Adrenal gland (tissue), 9 donors: ENCODE measurements at regions not wholly inside any gene's neighbourhood (a gene's known extent, or its start where the extent isn't known, plus 50 kb on each side); places are given as distances from the start of the nearest gene placed in this dataset.

Experiments used
- DNase-seq, 7 donors: peaks; one replicate each; pipeline ENCODE4 v3.0.0-alpha.2; 2019 to 2020
- H3K27ac ChIP-seq, 5 donors: fragments of 200-600 bp; sonication (generic) in 4 of 5; 1 replicate in 3 of 5; 2 replicates in 2 of 5; pipeline versions ENCODE4 v1.5.1 to v1.8.0; 2016 to 2020; ENCODE audit warnings: mild to moderate bottlenecking in 1 of 5
- H3K27me3 ChIP-seq: fragments of 200-600 bp; 2 replicates; pipeline ENCODE4 v1.8.0; 2021
- H3K36me3 ChIP-seq, 2 donors: fragments of 200-600 bp; replicated peaks in 1 of 2; 1 replicate in 1 of 2; 2 replicates in 1 of 2; pipeline versions ENCODE4 v1.5.1 to v1.8.0; 2018 to 2022
- H3K4me1 ChIP-seq, 2 donors: fragments of 200-600 bp; replicated peaks in 1 of 2; 1 replicate in 1 of 2; 2 replicates in 1 of 2; pipeline versions ENCODE4 v1.5.1 to v1.8.0; 2018 to 2021
- H3K4me3 ChIP-seq, 4 donors: fragments of 200-600 bp; sonication (generic) in 3 of 4; one replicate each; pipeline ENCODE4 v1.5.1; 2016 to 2018
- H3K9me3 ChIP-seq, 3 donors: fragments of 200-600 bp; sonication (generic) in 1 of 3; replicated peaks in 1 of 3; 1 replicate in 2 of 3; 2 replicates in 1 of 3; pipeline versions ENCODE4 v1.5.1 to v1.8.0; 2016 to 2021
- POLR2A ChIP-seq, 2 donors: fragments of 450-650 bp; IDR thresholded peaks; one replicate each; pipeline ENCODE4 v1.6.1; 2017; ENCODE audit warnings: antibody characterized with exemption in 2 of 2, mild to moderate bottlenecking in 2 of 2, moderate library complexity in 1 of 2
- WGBS, 4 donors: extraction: QIAGEN DNeasy Blood & Tissue Kit in 2 of 4; methylation state at CpG; one replicate each; pipeline versions ENCODE4 v1.1.5 to v1.1.7; 2013 to 2017; 5-methylcytosine and 5-hydroxymethylcytosine counted together
- intact Hi-C, 2 donors: fragments of 100-400 bp; cut with DNase I; formaldehyde crosslinking; loops; one replicate each; pipeline versions ENCODE4 v1.14.1 to v1.15.0; 2022 to 2023
- TF ChIP-seq, protein P1 (sequence below), 6 experiments: fragments of 450-650 bp in 4 of 6; fragments of 200-600 bp in 2 of 6; sonication (generic) in 1 of 6; IDR thresholded peaks; 1 replicate in 5 of 6; 2 replicates in 1 of 6; pipeline versions ENCODE4 v1.5.1 to v1.8.0; 2016 to 2021; ENCODE audit warnings: antibody characterized with exemption in 6 of 6, mild to moderate bottlenecking in 2 of 6, moderate library complexity in 1 of 6
- donor health status: healthy with polysubstance abuse.
- donor health status: Bipolar disorder and iron deficiency.
- donor health status: DM: yes; HTN: yes; CAD: no.
- donor health status: DM: no; HTN: no; CAD: no.
- donor health status: DM: no; HTN: no; CAD: no.

DNA sequence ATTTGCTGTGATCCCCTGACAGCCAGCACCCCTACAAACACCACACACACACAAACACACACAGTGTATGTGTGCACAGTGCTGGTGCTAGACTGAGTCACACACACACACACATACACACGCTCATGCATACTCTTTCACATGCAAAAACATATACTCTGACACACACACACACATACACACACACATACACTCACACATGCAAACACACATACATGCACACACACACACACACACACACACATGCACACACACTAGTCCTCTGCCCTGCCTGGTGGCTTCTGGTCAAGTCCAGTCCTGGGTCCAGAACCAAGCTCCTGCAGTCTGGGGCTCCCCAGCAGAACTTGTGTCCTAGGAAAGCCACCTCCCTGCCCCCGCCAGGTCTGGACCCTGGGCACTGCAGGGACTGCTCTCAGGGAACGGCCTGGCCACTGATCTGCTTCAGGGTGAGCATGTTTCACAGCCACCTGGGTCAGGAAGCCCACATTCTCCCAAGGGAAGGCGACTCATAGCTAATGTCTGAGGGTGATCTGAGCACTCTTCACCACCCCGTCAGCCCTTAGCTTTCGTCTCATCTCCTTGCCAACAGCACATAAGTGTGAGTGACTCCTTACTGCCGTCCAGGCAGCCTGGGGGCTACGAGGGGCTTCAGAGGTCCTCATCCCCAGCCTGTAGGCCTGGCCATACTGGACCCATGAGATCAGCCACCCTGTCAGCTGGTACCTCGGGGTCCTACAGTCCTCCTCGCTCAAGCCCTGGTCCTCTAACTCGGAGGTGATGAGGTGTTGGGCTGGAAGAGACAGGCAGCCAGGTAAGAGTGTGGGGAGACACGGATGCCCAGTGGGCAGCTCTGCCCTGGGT, 88.1 kb downstream of the MCFD2 start:
- DNase-seq, result peak in 3 of 7 donors; percentile 6 to 37 (median 8)
- Histone ChIP-seq H3K27ac (no peak overlapping the region), H3K36me3 (no peaks in the 10 kb centered on the region), H3K4me1 (no peaks in the 10 kb centered on the region), H3K9me3 (no peaks in the 10 kb centered on the region), H3K4me3 (no peak overlapping the region), H3K27me3 (no peaks in the 10 kb centered on the region)
- intact Hi-C loops, result no loop called here
- 84 to 89% (median 85%) methylated on average over 11 to 12 of the region's 12 CpGs for WGBS, 4 donors
- TF ChIP-seq, protein P1, sequence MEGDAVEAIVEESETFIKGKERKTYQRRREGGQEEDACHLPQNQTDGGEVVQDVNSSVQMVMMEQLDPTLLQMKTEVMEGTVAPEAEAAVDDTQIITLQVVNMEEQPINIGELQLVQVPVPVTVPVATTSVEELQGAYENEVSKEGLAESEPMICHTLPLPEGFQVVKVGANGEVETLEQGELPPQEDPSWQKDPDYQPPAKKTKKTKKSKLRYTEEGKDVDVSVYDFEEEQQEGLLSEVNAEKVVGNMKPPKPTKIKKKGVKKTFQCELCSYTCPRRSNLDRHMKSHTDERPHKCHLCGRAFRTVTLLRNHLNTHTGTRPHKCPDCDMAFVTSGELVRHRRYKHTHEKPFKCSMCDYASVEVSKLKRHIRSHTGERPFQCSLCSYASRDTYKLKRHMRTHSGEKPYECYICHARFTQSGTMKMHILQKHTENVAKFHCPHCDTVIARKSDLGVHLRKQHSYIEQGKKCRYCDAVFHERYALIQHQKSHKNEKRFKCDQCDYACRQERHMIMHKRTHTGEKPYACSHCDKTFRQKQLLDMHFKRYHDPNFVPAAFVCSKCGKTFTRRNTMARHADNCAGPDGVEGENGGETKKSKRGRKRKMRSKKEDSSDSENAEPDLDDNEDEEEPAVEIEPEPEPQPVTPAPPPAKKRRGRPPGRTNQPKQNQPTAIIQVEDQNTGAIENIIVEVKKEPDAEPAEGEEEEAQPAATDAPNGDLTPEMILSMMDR (IDR thresholded peaks at IDR 0.05), result no peak
- no peak for TF ChIP-seq POLR2A (IDR thresholded peaks at IDR 0.05)

DNA sequence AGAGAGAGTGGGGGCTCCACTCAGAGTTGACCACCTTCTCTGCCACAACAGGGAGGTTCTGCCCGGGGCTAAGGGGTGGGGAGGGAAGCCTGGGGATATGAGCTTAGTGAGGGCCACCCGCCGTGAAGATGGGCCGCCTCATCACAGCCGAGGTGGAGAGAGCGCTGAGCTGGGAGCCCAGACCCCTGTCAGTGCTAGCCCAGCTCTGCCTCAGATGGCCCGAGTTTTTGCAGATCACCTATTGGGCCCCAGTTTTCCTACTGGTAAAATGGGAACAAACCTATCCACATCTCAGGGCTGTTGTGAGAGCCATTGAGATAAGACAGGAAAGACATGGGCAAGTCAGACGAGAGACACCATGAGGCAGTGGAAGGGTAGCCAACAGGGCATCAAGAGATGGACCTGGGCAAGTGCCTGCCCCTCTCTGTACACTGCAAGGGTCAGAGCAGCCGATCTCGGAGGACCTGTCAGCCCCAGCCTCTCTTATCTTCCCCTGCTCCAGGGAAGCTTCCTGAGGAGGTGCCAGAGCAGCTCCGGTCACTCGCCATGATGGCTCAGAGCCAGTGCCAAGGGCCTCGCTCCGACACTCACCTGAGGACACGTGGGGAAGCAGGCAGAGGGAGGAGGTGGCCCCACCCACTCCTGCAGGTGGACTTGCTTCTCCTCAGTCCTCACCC, 88.9 kb downstream of the MCFD2 start:
- no peak for TF ChIP-seq POLR2A (IDR thresholded peaks at IDR 0.05)
- TF ChIP-seq, protein P1 (IDR thresholded peaks at IDR 0.05), result no peak
- intact Hi-C loops, result no loop called here
- WGBS, 4 donors, result 85 to 88% (median 87%) methylated on average over 10 to 15 of the region's 15 CpGs

DNA sequence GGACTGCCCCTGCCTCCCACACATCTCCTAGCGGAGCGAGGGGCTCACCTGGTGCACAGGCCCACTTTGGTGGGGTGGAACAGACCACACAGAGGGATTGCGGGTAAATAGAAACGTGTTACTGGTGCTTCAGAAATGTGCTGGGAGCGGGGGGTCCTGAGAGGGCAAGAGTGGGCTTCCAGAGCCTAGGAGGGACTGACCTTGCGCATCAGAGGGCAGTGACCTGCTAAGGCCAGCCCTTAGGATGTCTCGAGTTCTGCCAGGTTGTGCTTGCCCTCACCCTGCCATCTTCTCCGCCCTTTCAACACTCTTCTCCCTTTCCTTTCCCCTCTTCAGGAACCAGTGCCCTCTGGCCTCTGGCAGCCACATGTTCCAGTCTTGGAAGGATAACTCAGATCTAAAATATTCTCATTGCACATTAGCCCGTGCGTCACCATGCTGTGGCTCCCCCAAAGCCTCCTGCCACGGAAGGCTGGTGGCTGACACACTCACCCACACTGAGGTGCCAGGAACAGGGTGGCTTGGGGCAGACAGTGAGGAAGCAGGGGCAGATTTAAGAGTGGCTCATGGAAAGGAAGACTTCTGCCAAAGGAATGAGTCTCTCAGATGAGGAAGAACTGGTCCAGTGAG, 89.6 kb downstream of the MCFD2 start:
- H3K4me3 ChIP-seq, result no peak overlapping the region
- no peaks in the 10 kb centered on the region for H3K27me3 ChIP-seq
- DNase-seq, result peak in 2 of 7 donors; percentile 5 to 41
- WGBS, 4 donors, result 88 to 97% (median 95%) methylated on average over 11 of the region's 11 CpGs
- no peaks in the 10 kb centered on the region for H3K9me3 ChIP-seq
- intact Hi-C loops, result no loop called here
- H3K27ac ChIP-seq, result no peak overlapping the region
- no peaks in the 10 kb centered on the region for H3K36me3 ChIP-seq
- H3K4me1 ChIP-seq, result no peaks in the 10 kb centered on the region
- no peak for TF ChIP-seq POLR2A (IDR thresholded peaks at IDR 0.05)
- TF ChIP-seq, protein P1 (IDR thresholded peaks at IDR 0.05), result no peak

More for the DNA sequence above, 88.9 kb downstream of the MCFD2 start:
- Histone ChIP-seq H3K36me3 (no peaks in the 10 kb centered on the region), H3K27ac (no peak overlapping the region), H3K4me1 (no peaks in the 10 kb centered on the region), H3K27me3 (no peaks in the 10 kb centered on the region), H3K4me3 (no peak overlapping the region), H3K9me3 (no peaks in the 10 kb centered on the region)
- peak in 3 of 7 donors; percentile 4 to 33 (median 15) for DNase-seq
